Raji (cell line): ENCODE measurements at regions not wholly inside any gene's neighbourhood (a gene's known extent, or its start where the extent isn't known, plus 50 kb on each side); places are given as distances from the start of the nearest gene placed in this dataset.

Experiments
- POLR2A ChIP-seq: IDR thresholded peaks from 2 replicates; pipeline ENCODE4 v1.6.1; 2011; ENCODE audit warnings: low read depth, low read length, control low read depth; ENCODE audit not compliant: insufficient read depth

GRCh38 chr3:187973977-187974870 is 179.7 kb upstream of the LPP start:
- peak; percentile 11; the same call in 1 of the 2 replicates for TF ChIP-seq POLR2A

DNA sequence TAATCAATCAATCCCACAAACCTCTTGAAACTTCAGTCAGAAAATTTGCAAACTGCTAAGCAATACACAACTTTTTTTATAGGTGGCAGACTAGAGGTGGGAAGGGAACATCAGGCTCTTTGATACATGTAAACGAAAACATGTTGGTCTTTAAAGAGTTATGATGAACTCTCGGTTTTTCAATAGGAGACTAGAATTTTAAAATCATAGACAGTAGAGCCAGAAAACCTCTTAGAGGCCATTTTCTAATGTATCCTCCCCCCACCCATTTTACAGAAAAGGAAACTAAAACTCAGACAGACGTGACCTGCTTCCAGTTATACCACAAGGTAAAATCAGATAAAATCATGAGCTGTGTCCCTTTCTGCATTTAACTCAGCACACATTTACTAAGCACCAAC is 179.1 kb upstream of the LPP start:
- no peak; the same call in 1 of the 2 replicates for TF ChIP-seq POLR2A

DNA sequence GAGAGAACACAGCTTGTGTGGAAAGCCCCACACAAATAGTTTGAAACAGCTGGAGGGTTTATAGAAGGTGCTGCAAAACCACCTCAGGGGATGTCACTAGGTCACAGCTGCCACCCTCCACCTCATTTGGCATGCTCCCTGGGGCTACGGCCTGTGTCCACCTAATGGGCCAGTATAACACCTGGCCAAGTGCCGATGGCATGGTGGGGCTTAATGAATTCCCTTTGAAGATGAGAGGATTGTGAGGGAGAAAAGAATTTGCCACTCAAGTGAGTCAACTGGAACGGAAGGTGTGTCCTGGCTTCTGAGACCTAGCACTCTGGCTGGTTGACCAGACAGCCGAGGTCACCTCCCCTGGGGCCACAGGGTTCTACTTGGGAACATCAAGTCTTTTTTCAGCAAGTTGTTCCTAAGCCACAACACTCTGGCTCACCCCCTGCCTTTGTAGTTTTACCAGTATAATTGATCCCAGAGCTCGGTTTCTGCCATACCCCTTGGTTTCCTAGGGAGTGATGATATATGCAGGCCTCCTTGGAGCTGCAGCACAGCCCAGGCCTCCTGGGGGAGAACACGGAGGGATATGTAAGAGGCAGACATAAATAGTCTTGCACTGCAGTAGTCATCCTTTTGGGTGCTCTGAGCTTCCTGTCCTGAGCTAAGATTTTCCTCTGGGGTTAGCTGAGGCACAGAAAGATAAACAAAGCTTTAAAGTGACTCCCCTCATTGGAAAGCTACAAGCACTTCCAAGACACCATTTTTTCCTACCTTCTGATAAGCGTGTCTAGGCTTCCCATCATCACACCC is 178.2 kb upstream of the LPP start:
- TF ChIP-seq POLR2A: peak; percentile 76

DNA sequence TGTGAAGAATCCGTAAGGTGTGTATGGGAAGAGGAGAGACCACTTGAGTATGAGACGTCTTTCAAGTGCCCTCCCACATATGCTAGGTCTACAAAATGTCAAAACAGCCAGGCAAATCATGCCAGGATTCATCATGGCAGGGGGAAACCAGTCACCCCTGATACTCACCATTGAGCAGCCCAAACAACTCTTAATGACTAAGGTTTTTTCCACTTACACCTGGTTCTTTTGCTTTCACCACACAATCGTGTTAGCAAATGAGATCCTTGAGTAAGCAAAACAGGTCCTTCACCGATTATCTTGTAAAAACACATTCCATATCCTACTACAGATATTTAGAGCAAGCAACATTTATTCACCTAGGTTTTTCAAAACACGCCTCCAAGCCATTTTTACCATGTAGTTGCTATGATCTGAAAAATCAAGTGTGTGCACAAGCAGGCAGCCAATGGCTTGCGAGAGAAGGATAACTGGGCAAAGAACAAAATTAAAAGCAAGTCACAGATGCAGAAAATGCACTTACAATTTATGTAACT is 177.5 kb upstream of the LPP start:
- peak; percentile 61 for TF ChIP-seq POLR2A

- TF ChIP-seq POLR2A: peak; percentile 44; the same call in 1 of the 2 replicates
These were observed 176.3 kb upstream of the LPP start for GRCh38 chr3:187977659-187978058.

DNA sequence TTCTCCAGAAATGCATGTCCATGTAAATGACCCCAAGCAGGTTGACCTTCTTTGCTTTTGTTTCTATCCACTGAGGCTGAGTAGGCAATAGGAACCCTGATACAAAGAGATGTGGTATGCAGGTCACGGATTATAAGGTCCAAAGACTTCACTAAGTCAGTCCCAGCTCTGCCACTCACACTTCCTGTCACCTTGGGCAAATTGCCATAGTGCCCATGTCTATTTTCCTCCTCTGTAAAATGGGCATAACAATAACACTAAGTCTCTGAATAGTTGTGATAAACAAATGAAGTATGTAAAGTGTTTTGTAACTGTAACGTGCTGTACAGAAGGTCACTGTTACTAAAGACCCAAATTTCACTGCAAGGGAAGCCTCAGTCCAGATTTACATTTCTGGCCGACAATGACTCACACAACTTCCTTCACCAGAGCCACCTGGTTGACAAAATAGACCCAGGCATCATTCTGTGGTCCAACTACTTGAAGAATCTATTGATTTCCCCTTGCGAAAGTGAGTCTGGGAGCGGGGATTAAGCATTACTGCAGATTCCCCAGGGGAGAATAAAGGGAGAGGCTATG is 175.4 kb upstream of the LPP start:
- peak; percentile 62 for TF ChIP-seq POLR2A

GRCh38 chr3:187979564-187979963 is 174.4 kb upstream of the LPP start:
- peak; percentile 73; the same call in 1 of the 2 replicates for TF ChIP-seq POLR2A

DNA sequence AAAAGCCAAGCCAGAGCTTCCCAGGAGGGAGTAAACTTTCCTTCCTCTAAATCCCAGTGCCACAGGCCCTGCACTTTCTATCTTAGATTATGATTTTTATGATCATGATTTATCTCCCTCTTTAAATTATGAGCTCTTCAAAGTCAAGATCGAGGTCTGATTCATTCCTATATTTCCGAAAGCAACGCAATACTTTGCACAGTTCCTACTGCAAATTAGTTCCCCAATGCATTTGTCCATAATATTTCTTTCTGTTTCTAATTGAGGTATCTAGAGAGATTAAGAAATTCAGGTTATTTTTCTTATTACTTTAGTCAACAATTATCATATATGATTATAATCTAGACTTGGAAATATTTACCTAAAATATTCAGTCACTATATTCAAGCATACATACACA is 173.1 kb upstream of the LPP start:
- TF ChIP-seq POLR2A: no peak

GRCh38 chr3:187982142-187982541 is 171.8 kb upstream of the LPP start:
- TF ChIP-seq POLR2A: peak; percentile 55

DNA sequence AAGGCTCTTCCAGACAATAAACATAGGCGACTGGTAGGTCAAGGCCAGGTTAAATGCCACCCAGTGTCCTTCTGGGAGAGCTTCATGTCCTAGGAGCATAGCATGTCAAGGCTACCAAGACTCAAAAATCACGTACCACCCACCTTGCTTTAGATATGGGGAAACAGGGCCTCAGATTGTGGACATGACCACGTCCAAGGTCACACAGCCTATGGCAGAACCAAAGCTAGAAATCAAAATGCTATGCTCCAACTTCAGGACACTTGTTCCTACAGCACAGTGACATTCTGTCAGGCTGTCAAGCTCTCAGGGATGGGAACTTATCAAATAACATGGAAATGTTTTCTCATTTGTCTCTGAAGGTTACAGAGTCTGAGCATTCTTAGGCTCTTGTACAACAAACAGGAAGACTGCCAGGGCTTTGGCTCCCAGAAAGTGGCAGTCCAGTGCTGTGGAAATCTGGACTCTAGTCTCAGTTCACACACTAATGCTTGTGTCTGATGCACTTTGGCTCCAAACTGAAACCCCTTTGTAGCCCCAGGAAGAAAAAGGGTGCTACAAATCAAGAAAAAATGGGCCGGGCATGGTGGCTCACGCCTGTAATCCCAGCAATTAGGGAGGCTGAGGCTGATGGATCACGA is 170.4 kb upstream of the LPP start:
- no peak for TF ChIP-seq POLR2A

DNA sequence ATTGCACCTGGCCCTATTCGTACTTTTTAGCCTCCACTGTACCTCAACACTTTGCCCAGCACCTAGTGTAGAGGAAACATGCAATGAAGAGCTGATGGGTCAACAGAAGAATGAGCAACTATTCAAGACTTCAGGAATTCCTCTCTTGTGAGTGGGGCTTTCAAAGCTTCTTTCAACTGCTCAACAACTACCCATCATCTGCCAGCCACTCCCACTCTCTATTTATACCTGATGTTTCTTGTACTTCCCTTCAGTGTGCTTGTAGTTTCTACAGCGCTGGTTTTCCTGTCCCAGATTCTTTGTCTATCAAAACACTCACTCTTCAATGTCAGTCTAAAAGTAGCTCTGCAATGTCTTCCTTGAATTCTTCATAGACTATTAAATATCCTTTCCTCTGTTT is 168.3 kb upstream of the LPP start:
- no peak for TF ChIP-seq POLR2A

DNA sequence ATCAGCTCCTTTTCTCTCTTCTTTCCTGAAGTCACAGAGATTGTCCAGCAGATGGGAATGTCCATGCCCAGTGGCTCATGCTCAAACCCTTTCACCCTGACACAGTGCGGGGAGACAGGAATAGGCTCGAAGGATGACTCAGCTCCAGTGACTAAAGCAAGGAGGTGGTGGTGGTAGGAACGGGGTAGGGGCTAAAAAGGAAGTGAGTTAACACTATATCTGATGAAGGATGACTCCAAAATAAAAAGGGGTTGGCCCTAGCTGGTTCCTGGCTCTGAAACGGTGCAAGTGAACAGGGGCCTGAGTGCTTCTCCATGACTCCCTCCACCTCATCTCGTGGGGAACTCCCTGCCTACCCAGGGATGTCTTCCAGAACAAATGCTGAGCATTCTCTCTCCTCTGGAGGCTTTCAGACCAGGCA is 167.4 kb upstream of the LPP start:
- no peak for TF ChIP-seq POLR2A

DNA sequence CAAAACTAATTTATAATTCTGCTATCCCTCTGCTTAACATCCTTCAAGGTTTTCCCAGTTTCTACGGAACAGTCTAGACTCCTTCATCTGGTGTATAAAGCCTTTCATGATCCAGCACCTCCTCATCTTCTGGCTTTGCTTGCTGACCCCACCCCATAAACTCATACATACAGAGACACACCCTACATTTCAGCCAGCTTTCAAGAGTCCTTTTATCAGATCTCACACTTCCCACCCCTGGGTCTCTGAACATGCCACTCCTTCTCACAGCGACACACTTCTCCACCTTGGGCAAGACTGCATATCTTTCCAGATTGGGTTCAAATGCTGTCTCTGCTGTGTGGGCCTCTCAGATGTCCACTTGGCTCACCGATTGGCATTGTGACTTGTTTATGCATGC is 166.8 kb upstream of the LPP start:
- TF ChIP-seq POLR2A: no peak

DNA sequence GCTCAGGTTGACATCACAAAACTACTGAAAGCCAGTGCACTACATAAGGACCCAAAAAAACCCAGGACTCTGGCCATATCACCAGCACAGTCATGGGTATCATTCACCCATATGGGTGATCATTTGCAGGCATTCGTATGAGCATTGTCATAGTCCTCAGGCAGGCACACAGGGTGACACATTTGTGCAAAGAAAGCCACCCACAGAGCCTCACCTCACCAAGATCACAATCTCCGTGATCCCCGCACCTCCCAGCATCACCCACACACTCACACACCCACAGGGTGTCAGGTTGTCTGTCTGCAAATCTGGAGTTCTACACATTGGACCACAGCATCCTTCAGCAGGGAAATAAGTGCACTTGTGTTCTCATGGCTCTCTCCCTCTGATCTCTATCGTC is 166.0 kb upstream of the LPP start:
- no peak for TF ChIP-seq POLR2A
